ENCODE measurements at regions not wholly inside any gene's neighbourhood (a gene's known extent, or its start where the extent isn't known, plus 50 kb on each side); places are given as distances from the start of the nearest gene placed in this dataset.
"Not testable (repeated sequence)": the region's sequence is repeated elsewhere in the genome, so short reads cannot be mapped to it uniquely, and the experiment has no call there.

GRCh38 chr15:19902388-19902787 lies 639.2 kb downstream of the GOLGA6L6 start:
- TF ChIP-seq CTCF (conservative IDR thresholded peaks at IDR 0.05; ENCODE audit: low read depth, low read length); MXI1 (IDR thresholded peaks at IDR 0.05; ENCODE audit: borderline replicate concordance, low read depth, low read length); POLR2A (IDR thresholded peaks at IDR 0.05; ENCODE audit: low read depth, low read length): not testable (repeated sequence)
